B cell (primary cell): ENCODE measurements at regions not wholly inside any gene's neighbourhood (a gene's known extent, or its start where the extent isn't known, plus 50 kb on each side); places are given as distances from the start of the nearest gene placed in this dataset.

Source experiments
- CTCF ChIP-seq: fragments of 200-600 bp; IDR thresholded peaks from one replicate; pipeline ENCODE4 v1.8.0; 2022; ENCODE audit warnings: antibody characterized with exemption, mild to moderate bottlenecking
- EZH2 ChIP-seq: IDR thresholded peaks from 2 replicates; pipeline ENCODE4 v1.6.1; 2012; ENCODE audit warnings: borderline replicate concordance, low read depth, mild to moderate bottlenecking, moderate library complexity, low read length; ENCODE audit not compliant: insufficient read depth, poor library complexity, severe bottlenecking

GRCh38 chr10:93199191-93199751 is 125.6 kb downstream of the CYP26A1 start:
- TF ChIP-seq CTCF (no peak), EZH2 (no peak)
